GM12891 (cell line): ENCODE measurements at regions not wholly inside any gene's neighbourhood (a gene's known extent, or its start where the extent isn't known, plus 50 kb on each side); places are given as distances from the start of the nearest gene placed in this dataset.

Experiments used
- PAX5 ChIP-seq: IDR thresholded peaks from 2 replicates; pipeline ENCODE4 v1.6.1; 2011; ENCODE audit warnings: low read length, moderate library complexity, mild to moderate bottlenecking; ENCODE audit not compliant: insufficient read depth, severe bottlenecking
- POLR2A ChIP-seq: IDR thresholded peaks from 2 replicates; pipeline ENCODE4 v1.6.1; 2011; ENCODE audit warnings: low read depth, low read length, control low read depth
- POLR2AphosphoS5 ChIP-seq: IDR thresholded peaks from 2 replicates; pipeline ENCODE4 v1.6.1; 2011; ENCODE audit warnings: low read depth, low read length, control low read depth
- POU2F2 ChIP-seq: IDR thresholded peaks from 2 replicates; pipeline ENCODE4 v1.6.1; 2011; ENCODE audit warnings: low read depth, mild to moderate bottlenecking, control low read depth, low read length, moderate library complexity
- SPI1 ChIP-seq: IDR thresholded peaks from 2 replicates; pipeline ENCODE4 v1.6.1; 2011; ENCODE audit warnings: low read depth, low read length, control low read depth
- TAF1 ChIP-seq: IDR thresholded peaks from 2 replicates; pipeline ENCODE4 v1.6.1; 2011; ENCODE audit warnings: low read depth, low read length, control low read depth

- TF ChIP-seq TAF1 (no peak), POLR2AphosphoS5 (no peak), POLR2A (no peak), POU2F2 (no peak), SPI1 (no peak), PAX5 (no peak)
These were observed 256.3 kb upstream of the RGS6 start for GRCh38 chr14:71675900-71676287.
